ENCODE measurements at regions not wholly inside any gene's neighbourhood (a gene's known extent, or its start where the extent isn't known, plus 50 kb on each side); places are given as distances from the start of the nearest gene placed in this dataset.

DNA sequence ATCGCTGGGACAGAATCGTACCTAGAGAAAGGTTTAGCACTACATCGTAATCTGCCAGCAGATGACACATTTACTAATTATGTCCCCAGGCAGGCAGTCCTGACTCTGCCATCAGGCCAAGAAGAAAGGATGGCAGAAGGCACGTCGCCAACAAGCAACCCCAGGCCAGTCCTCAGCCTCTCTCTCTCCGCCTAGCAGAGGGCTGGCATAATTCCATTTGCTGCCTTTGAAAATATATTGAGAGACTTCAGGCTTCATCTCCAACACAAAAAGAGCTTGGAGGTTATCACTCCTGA is 1517.0 kb downstream of the TBC1D22A start:
- no peak for DNase-seq (ENCODE audit: low spot score)

GRCh38 chr22:48278620-48279460 is 1516.4 kb downstream of the TBC1D22A start:
- no peak for DNase-seq (ENCODE audit: low spot score)

DNA sequence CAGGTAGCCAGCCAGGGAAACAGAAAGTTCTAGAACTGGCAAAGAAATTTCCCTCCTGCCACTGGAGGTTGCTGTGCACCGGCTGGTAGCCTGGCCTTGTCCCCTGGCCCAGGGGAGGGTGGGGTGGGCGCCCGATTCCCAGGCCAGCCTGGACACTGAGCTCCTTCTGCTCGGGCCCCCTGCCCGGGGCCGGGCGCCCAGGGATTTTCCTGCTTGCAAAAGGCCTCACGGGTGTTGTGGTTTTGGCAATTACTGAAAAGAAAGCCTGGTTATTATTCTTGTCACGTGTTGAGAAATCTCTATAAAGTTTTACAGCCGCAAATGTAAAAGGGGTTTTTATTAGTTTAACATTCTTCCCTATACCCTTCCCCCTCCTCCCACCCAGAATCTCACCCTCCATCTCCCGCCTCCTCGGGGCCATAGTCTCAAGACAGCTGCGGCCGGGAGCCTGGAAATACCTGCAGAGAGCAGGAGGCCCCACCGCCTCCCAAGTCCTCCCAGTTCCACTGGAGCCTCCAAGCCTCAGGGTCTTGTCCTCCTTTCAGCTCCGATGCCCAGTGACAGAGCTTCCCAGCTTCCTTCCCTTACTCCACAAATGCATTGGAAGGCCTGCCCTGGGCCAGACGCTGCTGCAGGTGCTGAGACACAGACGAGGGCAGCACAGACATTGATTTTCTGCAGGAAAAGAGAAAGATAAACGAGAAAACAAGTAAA is 1515.6 kb downstream of the TBC1D22A start:
- DNase-seq (ENCODE audit: low spot score): no peak

DNA sequence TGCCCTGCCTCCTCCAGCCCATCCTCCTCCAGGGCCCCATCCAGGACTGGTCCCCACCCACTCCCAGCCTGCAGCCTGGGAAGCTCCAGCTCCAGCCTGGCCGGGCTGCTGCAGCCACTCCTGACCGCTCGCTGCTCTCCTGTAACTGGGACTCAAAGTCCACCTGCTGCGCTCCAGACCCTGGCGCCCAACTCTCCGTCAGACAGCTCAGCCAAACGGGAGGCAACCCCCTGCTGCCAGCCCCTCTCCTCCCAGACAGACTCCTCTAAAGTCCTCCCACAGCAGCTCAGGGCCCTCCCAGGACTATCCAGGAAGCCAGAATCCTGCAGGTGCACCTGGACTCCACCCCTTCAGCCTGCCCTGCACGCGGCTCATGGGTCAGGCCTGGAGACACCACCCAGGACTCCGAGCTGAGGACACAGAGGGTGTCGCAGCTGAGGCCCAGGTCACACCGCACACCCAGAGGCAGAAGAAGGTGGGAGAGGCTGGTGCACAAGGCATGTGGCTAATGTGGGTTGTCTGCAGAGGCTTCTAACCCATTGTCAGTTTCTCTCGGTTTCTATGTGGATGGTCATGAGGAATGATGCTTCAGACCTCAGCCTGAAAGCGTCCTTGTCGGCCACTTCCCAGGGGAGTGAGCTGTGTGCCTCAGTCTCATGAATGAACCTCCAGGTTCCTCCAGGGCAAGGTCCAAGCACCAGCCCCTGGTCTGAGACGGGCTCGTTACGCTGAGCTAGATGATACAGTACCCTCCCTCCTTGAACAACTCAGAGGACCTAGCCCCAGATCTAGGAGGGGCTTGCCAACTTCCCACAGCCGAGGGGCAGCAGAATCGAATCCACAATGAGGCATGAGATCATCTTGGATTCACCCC is 1514.8 kb downstream of the TBC1D22A start:
- DNase-seq (ENCODE audit: low spot score): peak; percentile 24

- no peak for DNase-seq (ENCODE audit: low spot score)
Observed at GRCh38 chr22:48275412-48275811, 1513.0 kb downstream of the TBC1D22A start.

DNA sequence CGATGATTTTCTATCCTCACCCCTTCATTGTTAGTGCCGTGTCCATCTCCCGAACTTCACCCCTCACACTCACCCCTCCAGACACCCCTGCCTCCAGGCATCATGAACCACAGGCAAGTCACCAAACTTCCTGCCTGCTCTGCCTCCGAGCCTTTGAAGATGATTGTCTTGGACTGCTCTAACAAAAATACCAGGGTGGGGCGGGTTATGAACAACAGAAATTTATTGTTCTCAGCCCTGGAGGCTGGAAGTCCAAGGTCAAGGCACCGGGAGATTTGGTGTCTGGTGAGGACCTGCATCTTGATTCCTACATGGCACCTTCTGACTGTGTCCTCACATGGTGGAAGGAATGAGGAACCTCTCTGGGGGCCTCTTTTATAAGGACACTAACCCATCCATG is 1508.3 kb downstream of the TBC1D22A start:
- peak; percentile 17 for DNase-seq (ENCODE audit: low spot score)

- peak; percentile 56 for DNase-seq (ENCODE audit: low spot score)
Observed at GRCh38 chr22:48268771-48269552, 1506.5 kb downstream of the TBC1D22A start.

DNA sequence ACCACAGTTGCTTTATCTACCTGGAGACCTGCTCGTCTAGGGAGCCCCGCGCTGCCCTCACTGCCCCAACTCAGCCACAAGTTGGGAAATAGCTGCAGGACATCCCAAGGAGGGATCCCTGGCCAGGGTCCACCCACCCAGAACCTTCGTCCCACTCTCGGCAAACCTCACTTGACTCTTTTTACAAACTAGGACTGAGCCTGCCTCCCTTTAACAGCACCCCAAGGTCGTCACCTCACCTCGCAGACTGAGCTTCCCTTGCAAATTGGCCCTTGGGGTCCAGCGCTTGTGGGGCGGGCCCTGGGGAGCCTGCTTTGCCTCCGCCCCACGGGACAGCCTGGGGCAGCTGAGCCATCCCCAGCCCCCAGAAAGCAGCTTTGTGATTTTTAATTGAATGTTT is 1505.8 kb downstream of the TBC1D22A start:
- no peak for DNase-seq (ENCODE audit: low spot score)

DNA sequence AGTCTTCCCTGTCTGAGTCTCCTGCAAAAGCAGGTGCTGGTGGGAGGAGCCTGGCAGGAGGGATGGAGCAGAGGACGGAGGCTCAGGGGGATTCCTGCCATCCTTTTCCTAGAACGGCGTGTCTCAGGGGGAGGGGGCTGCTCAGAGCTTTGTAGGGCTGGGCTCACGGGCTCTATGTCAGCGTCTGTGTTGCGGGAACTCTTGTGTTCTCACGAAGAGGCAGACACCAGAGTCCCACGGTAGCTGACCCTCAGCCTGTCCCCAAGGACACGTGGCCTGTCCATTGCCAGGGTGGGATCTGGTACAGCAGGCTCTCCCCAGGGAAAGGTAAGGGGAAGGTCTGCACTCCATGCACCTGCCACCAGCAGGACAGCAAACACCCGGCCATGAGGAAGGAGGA is 1505.2 kb downstream of the TBC1D22A start:
- no peak for DNase-seq (ENCODE audit: low spot score)

DNA sequence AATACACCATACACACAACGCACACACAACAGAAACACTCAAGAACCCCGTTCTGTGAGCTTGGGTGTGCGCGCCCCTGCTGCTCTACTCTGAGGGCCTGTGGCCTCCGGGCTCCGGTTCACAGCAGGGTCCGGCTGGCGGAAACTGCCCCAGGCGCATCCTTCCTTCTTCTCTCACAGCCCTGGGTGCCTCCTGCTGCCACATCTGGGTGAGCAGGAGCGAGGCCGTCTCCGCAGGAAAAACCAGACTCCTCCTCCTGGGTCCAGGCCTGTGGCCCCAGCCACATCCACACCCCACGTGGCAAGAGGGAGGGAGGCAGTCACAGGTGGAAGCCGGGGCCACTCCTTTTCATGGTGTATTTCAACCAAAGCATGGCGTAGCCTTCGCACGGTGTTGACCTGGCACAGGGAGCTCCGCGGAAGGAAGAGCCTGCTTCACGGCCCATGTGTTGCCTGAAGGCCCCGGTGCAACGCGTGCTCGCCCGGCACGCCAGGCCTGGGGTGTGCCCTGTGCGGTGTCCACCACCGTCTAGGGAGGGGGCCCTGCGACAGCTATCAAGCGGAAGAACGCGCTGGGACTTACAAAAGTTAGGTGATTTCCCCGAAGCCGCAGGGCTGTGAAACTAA is 1502.7 kb downstream of the TBC1D22A start:
- no peak for DNase-seq (ENCODE audit: low spot score)

DNA sequence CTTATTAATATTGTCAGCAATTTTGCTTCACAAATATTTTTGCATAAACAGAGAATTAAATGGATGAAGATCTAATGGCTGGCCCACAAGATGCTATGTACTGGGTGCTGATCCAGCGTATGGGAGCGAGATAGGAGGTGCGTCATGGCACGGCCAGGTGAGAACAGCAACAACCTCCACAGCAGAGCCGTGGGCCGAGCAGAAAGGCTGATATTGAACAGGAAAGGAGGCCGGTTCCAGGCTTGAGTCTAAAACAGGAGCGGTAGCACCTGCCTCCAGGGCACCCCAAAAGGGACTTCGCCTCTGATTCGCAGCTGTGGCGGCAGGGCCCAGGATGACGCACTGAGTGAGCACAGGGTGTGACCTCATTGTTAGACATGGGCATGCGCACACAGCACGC is 1502.1 kb downstream of the TBC1D22A start:
- DNase-seq (ENCODE audit: low spot score): no peak

- no peak for DNase-seq (ENCODE audit: low spot score)
Observed at GRCh38 chr22:48263791-48264351, 1501.4 kb downstream of the TBC1D22A start.

DNA sequence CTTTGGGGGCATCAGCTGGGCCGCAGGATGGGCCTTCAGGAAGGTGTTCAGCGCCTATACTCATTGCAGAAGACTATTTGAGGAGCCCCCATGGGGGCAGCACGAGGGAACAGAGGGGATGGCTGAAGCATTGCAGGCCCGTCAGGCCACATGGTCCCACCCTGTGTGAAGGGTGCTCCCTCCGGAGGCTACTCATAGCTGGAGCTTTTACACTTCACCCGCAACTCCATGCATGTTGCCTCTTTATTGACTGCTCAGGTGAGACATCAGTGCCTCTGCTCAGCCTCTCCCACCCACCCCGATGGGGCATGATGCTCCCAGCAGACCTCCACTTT is 1500.9 kb downstream of the TBC1D22A start:
- no peak for DNase-seq (ENCODE audit: low spot score)

DNA sequence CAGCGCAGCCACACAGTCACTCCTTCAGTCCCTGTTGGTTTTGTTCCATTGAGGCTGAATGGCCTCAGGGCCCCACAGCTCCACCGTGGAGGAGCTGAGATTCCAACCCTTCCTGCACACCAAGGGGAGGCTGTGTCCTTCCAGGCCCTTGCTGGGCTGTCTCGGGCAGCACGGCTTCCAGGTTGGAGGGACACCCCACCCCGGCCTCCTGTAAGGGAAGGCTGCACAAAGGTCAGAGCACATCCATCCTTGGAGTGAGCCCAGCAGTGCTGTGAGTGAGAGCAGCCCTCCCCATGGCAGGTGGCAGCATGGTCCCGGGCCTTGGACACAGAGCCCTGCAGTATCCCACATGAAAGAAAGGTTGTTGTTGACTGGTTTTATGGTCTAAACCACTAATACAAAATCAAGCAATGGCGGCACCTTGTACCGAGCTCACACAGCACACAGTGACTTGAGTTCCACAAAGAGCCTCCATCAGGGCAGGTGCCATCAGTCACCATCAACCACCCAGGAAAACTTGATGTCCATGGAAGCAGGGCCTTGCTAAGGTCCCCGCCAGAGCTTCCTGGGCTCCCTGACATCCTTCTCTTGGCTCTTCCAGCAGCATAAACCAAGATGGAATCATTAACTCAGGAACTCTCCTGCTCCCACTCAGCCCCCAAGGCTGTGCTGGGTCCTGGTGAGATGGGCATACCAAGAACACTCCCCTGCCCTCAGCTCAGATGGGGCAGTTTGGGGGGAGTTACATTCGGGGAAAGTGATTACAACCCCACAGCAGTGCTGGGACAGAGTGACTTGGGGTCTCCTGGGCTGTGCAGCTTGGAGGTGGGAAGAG is 1500.4 kb downstream of the TBC1D22A start:
- no peak for DNase-seq (ENCODE audit: low spot score)

- no peak for DNase-seq (ENCODE audit: low spot score)
Observed at GRCh38 chr22:48261706-48262105, 1499.3 kb downstream of the TBC1D22A start.

- no peak for DNase-seq (ENCODE audit: low spot score)
Observed at GRCh38 chr22:48261048-48261621, 1498.7 kb downstream of the TBC1D22A start.

DNA sequence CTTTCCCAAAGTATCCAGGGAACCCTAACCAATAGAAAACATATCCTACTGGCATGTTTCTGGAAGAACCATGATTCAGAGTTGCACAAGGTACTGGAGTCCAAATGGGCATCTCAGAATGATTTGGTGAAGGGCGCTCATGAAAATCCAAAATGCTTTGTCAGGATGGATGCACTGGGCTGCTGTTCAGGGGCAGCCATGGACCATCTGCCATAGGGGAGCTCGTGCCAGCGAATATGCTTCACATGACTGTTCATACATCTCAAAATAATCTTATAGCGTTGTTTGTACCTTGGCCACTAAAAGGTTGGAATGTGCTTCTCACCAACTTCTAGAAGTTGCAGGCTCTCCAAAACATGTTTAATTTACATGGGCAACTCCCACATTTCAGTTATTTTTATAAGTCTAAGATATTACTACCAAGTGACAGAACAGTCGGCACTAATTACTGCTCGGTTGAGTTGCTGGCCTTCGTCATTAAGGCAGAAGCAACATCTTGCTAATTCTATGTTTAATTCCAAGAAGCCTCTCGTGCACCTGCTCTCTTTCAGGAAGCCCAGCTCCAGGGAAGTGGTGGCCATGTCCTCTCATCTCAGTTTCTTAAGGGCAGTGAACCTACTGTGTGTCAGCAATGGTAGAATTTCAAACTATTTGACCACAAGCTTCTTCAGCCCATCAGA is 1497.7 kb downstream of the TBC1D22A start:
- DNase-seq (ENCODE audit: low spot score): no peak

GRCh38 chr22:48258811-48259210 is 1496.4 kb downstream of the TBC1D22A start:
- no peak for DNase-seq (ENCODE audit: low spot score)

Measured in HT-29 (cell line).